Testis (tissue), 2 donors: ENCODE measurements at regions not wholly inside any gene's neighbourhood (a gene's known extent, or its start where the extent isn't known, plus 50 kb on each side); places are given as distances from the start of the nearest gene placed in this dataset.

Source experiments
- DNase-seq: peaks from one replicate; pipeline ENCODE4 v3.0.0-alpha.2; 2019
- H3K27ac ChIP-seq, 2 donors: fragments of 200-600 bp; sonication (generic); one replicate each; pipeline ENCODE4 v1.5.1; 2019
- H3K27me3 ChIP-seq: fragments of 200-600 bp; sonication (generic); one replicate; pipeline ENCODE4 v1.5.1; 2019
- H3K36me3 ChIP-seq: fragments of 200-600 bp; sonication (generic); one replicate; pipeline ENCODE4 v1.5.1; 2017; ENCODE audit warnings: low read depth; ENCODE audit errors: missing control alignments
- H3K4me1 ChIP-seq: fragments of 200-600 bp; sonication (generic); one replicate; pipeline ENCODE4 v1.5.1; 2019
- H3K4me3 ChIP-seq, 2 donors: fragments of 200-600 bp; sonication (generic); one replicate each; pipeline ENCODE4 v1.5.1; 2017 to 2019
- H3K9me3 ChIP-seq: fragments of 200-600 bp; sonication (generic); one replicate; pipeline ENCODE4 v1.5.1; 2017
- POLR2A ChIP-seq: fragments of 450-650 bp; IDR thresholded peaks from one replicate; pipeline ENCODE4 v1.6.1; 2017; ENCODE audit warnings: antibody characterized with exemption, mild to moderate bottlenecking, moderate library complexity
- WGBS, 2 donors: methylation state at CpG; one replicate each; pipeline ENCODE4 v1.1.5; 2018; 5-methylcytosine and 5-hydroxymethylcytosine counted together
- intact Hi-C: fragments of 100-400 bp; cut with DNase I; formaldehyde crosslinking; loops from one replicate; pipeline ENCODE4 v1.15.1; 2023; ENCODE audit warnings: low total_unique reads
- TF ChIP-seq, protein P1 (sequence below), 3 experiments: fragments of 450-650 bp in 2 of 3; fragments of 200-600 bp in 1 of 3; sonication (generic) in 1 of 3; IDR thresholded peaks; one replicate each; pipeline ENCODE4 v1.5.1; 2016 to 2019; ENCODE audit warnings: antibody characterized with exemption in 3 of 3, mild to moderate bottlenecking in 2 of 3, moderate library complexity in 1 of 3

DNA sequence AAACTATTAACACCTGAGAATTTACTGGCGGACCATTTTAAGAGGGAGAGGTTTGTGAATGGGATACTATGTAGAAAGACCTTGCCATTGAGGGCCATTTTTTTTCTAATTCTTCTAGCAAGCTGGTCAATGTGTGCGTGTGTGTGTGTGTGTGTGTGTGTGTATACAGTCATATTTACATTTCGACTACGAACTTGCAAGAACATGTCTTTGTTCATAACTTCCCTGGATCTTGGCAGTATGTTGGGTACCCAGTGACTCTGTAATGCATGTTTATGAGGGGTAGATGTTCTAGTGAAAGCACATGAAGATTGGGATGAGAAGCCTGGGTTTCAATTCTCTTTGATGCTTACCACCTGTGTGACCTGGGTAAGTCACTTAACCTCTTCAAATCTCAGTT is 133.6 kb downstream of the UBE2E3 start:
- Histone ChIP-seq H3K4me1 (no peaks in the 10 kb centered on the region), H3K9me3 (no peaks in the 10 kb centered on the region), H3K36me3 (no peaks in the 10 kb centered on the region), H3K27ac (no peak overlapping the region), H3K4me3 (no peak overlapping the region), H3K27me3 (no peaks in the 10 kb centered on the region)
- intact Hi-C loops, result no loop called here
- no peak for DNase-seq
- TF ChIP-seq, protein P1, sequence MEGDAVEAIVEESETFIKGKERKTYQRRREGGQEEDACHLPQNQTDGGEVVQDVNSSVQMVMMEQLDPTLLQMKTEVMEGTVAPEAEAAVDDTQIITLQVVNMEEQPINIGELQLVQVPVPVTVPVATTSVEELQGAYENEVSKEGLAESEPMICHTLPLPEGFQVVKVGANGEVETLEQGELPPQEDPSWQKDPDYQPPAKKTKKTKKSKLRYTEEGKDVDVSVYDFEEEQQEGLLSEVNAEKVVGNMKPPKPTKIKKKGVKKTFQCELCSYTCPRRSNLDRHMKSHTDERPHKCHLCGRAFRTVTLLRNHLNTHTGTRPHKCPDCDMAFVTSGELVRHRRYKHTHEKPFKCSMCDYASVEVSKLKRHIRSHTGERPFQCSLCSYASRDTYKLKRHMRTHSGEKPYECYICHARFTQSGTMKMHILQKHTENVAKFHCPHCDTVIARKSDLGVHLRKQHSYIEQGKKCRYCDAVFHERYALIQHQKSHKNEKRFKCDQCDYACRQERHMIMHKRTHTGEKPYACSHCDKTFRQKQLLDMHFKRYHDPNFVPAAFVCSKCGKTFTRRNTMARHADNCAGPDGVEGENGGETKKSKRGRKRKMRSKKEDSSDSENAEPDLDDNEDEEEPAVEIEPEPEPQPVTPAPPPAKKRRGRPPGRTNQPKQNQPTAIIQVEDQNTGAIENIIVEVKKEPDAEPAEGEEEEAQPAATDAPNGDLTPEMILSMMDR (IDR thresholded peaks at IDR 0.05), result no peak
- no peak for TF ChIP-seq POLR2A
- 73 to 79% methylated on average over 4 of the region's 4 CpGs for WGBS, 2 donors

DNA sequence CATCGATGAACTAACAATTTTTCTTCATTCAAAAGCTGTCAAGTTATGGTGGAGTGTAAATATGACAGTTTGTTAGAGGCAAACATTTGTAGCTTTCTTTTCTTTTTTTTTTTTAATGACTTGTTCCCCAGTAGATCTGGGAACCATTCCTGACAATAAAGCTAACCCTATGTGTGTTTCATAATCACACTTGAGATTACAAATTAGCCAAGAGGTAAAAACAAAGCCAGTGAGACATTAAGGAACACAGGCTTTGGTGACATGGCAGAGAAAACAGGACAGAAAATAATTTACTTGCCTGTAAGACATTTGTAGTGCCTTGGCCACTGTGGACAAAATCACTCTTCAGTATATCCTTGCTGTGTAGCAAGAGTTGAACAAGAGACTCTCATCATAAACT is 135.9 kb downstream of the UBE2E3 start:
- intact Hi-C loops, result no loop called here
- Histone ChIP-seq H3K36me3 (no peaks in the 10 kb centered on the region), H3K27ac (no peak overlapping the region), H3K27me3 (no peaks in the 10 kb centered on the region), H3K4me1 (no peaks in the 10 kb centered on the region), H3K9me3 (no peaks in the 10 kb centered on the region), H3K4me3 (no peak overlapping the region)
- DNase-seq, result no peak
- TF ChIP-seq, protein P1 (IDR thresholded peaks at IDR 0.05), result no peak
- TF ChIP-seq POLR2A, result no peak
- 92 to 97% methylated on average over 1 of the region's 1 CpG for WGBS, 2 donors

DNA sequence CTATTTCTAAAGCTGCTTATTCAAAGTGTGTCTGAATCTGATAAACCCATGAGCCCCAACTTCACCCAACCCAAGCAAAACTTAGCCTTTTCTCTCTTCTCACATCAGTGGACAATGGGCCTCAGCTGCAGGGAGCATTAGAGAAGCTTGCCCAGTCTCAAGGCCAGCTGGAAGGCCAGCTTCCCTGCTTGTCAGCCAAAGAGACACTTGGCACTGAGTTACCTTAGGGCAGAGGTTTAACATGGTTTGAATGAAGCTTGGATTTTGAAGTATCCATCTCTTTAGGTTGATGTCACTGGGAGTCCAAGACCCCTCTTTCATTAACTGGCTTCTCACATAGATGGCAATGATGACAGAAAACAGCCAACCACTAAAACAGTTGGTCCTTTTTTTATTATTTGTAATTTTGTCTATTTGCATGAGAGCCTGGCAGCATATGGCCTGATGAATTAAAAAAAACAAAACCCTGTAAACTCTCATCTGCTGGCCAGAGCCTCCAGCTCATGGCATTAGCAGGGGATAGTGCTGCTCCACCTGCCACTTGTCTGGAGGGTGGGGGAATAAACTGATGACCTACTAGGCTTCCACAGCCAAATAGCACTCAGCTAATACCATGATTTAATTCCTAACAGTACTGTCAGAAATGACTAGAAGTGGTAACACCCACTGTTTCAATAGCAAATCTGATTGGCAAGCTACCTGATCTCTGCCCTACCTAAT is 137.0 kb downstream of the UBE2E3 start:
- H3K27me3 ChIP-seq, result no peaks in the 10 kb centered on the region
- intact Hi-C loops, result no loop called here
- no peak overlapping the region for H3K4me3 ChIP-seq
- no peak overlapping the region for H3K27ac ChIP-seq
- no peaks in the 10 kb centered on the region for H3K4me1 ChIP-seq
- DNase-seq, result no peak
- no peaks in the 10 kb centered on the region for H3K36me3 ChIP-seq
- no peaks in the 10 kb centered on the region for H3K9me3 ChIP-seq
- TF ChIP-seq, protein P1 (IDR thresholded peaks at IDR 0.05), result no peak
- no peak for TF ChIP-seq POLR2A

DNA sequence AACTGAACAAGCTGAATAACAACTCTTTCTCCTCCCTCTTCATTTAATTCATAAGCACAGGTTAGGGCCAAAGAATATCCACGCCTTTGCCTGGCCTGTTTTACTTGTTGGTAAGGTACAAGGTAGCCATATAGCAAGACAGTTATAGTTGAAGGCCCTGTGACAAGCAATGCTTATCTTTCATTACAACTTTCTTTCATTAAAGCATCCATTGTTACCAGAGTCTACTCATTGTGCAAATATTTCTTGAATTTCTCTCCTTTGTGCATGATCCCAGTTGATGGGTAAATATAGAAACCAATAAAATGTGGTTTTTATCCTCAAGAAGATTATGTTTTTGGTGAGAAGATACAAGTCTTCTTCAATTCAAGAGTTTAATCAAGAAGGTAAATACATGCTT is 140.2 kb downstream of the UBE2E3 start:
- TF ChIP-seq POLR2A, result no peak
- TF ChIP-seq, protein P1 (IDR thresholded peaks at IDR 0.05), result no peak
- no peak overlapping the region for H3K4me3 ChIP-seq
- no peaks in the 10 kb centered on the region for H3K4me1 ChIP-seq
- H3K36me3 ChIP-seq, result no peaks in the 10 kb centered on the region
- WGBS, 2 donors, result 96 to 97% methylated on average over 1 of the region's 1 CpG
- H3K27me3 ChIP-seq, result no peaks in the 10 kb centered on the region
- no peaks in the 10 kb centered on the region for H3K9me3 ChIP-seq
- DNase-seq, result no peak
- intact Hi-C loops, result no loop called here
- H3K27ac ChIP-seq, result no peak overlapping the region

DNA sequence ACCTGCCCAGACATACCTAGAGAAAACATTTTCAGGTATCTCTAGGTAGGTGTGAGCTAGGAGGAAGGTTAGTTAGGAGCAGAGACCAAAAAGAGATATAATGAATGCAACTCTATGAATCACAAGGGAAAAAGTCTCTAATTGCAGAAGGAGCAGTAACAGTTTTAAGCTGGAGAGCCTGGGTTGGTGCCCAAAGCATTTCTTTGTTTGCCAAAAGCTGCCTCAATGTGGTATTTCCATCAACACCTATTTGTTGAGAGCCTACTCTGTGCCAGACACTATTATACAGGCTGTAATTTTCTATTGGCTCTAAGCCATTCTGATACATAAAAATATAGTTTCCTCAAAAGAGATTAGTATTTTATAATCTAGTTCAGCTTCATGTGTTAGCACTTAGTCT is 141.6 kb downstream of the UBE2E3 start:
- Histone ChIP-seq H3K4me1 (no peaks in the 10 kb centered on the region), H3K9me3 (no peaks in the 10 kb centered on the region), H3K27me3 (no peaks in the 10 kb centered on the region), H3K4me3 (no peak overlapping the region), H3K27ac (no peak overlapping the region), H3K36me3 (no peaks in the 10 kb centered on the region)
- no peak for TF ChIP-seq POLR2A
- TF ChIP-seq, protein P1 (IDR thresholded peaks at IDR 0.05), result no peak
- intact Hi-C loops, result no loop called here
- no peak for DNase-seq
